PC-9 (cell line): ENCODE measurements at regions not wholly inside any gene's neighbourhood (a gene's known extent, or its start where the extent isn't known, plus 50 kb on each side); places are given as distances from the start of the nearest gene placed in this dataset.

Experiments used
- BruUV-seq: library from RNA; stranded (reverse); fragments of 400-500 nt; replicated peaks from 2 replicates; lab custom pipeline; 2021; lab: Mats Ljungman, UMichigan
- CTCF ChIA-PET: fragments of 300-600 bp; sonication (Branson Sonifier 250); formaldehyde crosslinking; loops from one replicate; lab custom pipeline; 2022; ENCODE audit warnings: antibody characterized with exemption; lab: Charles Lee
- POLR2A ChIA-PET: fragments of 300-600 bp; sonication (Branson Sonifier 250); formaldehyde crosslinking; loops from one replicate; lab custom pipeline; 2022; ENCODE audit warnings: antibody characterized with exemption; ENCODE audit not compliant: unreplicated experiment; lab: Charles Lee
- DNase-seq, 2 experiments: peaks; one replicate each; pipeline versions ENCODE4 v3.0.0 to v3.0.0-alpha.2; 2015 to 2022; ENCODE audit warnings: mixed read lengths in 1 of 2
- H2AFZ ChIP-seq: fragments of 200-600 bp; sonication (generic); 2 replicates; pipeline ENCODE4 v1.8.1; 2017; ENCODE audit warnings: antibody characterized with exemption
- H3F3A ChIP-seq: fragments of 200-600 bp; sonication (generic); 2 replicates; pipeline ENCODE4 v1.8.1; 2017; ENCODE audit warnings: antibody characterized with exemption, mild to moderate bottlenecking, low read depth; ENCODE audit not compliant: insufficient read depth
- H3K27ac ChIP-seq: fragments of 200-600 bp; sonication (generic); 2 replicates; pipeline ENCODE4 v1.6.1; 2016; ENCODE audit warnings: mixed run types
- H3K27me3 ChIP-seq: fragments of 200-600 bp; sonication (generic); 2 replicates; pipeline ENCODE4 v1.6.1; 2016; ENCODE audit warnings: low read depth, mixed run types; ENCODE audit not compliant: insufficient read depth
- H3K36me3 ChIP-seq: fragments of 200-600 bp; sonication (generic); 2 replicates; pipeline ENCODE4 v1.6.1; 2016; ENCODE audit warnings: low read depth, mixed run types
- H3K4me1 ChIP-seq: fragments of 200-600 bp; sonication (generic); replicated peaks from 2 replicates; pipeline ENCODE4 v1.6.1; 2016; ENCODE audit warnings: mixed run types; ENCODE audit not compliant: insufficient read depth
- H3K4me2 ChIP-seq: fragments of 200-600 bp; sonication (generic); 2 replicates; pipeline ENCODE4 v1.6.1; 2017; ENCODE audit warnings: mixed run types
- H3K4me3 ChIP-seq: fragments of 200-600 bp; sonication (generic); 2 replicates; pipeline ENCODE4 v1.6.1; 2016; ENCODE audit warnings: mixed run types
- H3K79me2 ChIP-seq: fragments of 200-600 bp; sonication (generic); 2 replicates; pipeline ENCODE4 v1.6.1; 2017; ENCODE audit warnings: low read depth, mixed run types
- H3K9me2 ChIP-seq: fragments of 200-600 bp; sonication (generic); 2 replicates; pipeline ENCODE4 v1.8.1; 2017; ENCODE audit warnings: mild to moderate bottlenecking; ENCODE audit not compliant: insufficient read depth
- H3K9me3 ChIP-seq: fragments of 200-600 bp; sonication (generic); 2 replicates; pipeline ENCODE4 v1.8.1; 2016; ENCODE audit warnings: low read depth; ENCODE audit not compliant: insufficient read depth
- H4K20me1 ChIP-seq: fragments of 200-600 bp; sonication (generic); 2 replicates; pipeline ENCODE4 v1.8.1; 2017; ENCODE audit not compliant: insufficient read depth
- CTCF ChIP-seq: fragments of 200-600 bp; sonication (generic); conservative IDR thresholded peaks from 2 replicates; pipeline ENCODE4 v1.6.1; 2017; ENCODE audit warnings: mixed run types, antibody characterized with exemption, mild to moderate bottlenecking, moderate library complexity
- EZH2 ChIP-seq: fragments of 200-600 bp; sonication (generic); IDR thresholded peaks from 2 replicates; pipeline ENCODE4 v1.8.0; 2017; ENCODE audit warnings: antibody characterized with exemption, low read depth
- intact Hi-C: fragments of 100-400 bp; cut with micrococcal nuclease; formaldehyde crosslinking; loops from one replicate; pipeline ENCODE4 v1.10.0; 2022; ENCODE audit not compliant: unreplicated experiment

- no peak overlapping the region for H3K27ac ChIP-seq
- no peak for TF ChIP-seq CTCF
- TF ChIP-seq EZH2: no peak
- BruUV-seq: no TSS peak
- ChIA-PET CTCF (no interaction called here), POLR2A (no interaction called here)
- H3K9me3 ChIP-seq: no peaks in the 10 kb centered on the region
- no peaks in the 10 kb centered on the region for H3K36me3 ChIP-seq
- H2AFZ ChIP-seq: no peak overlapping the region
- H3K79me2 ChIP-seq: no peaks in the 10 kb centered on the region
- H3K4me1 ChIP-seq: no peaks in the 10 kb centered on the region
- H3K27me3 ChIP-seq: no peaks in the 10 kb centered on the region
- H3K9me2 ChIP-seq: no peaks in the 10 kb centered on the region
- no peaks in the 10 kb centered on the region for H3F3A ChIP-seq
- H3K4me2 ChIP-seq: no peak overlapping the region
- H4K20me1 ChIP-seq: no peaks in the 10 kb centered on the region
- DNase-seq: no peak
- H3K4me3 ChIP-seq: no peak overlapping the region
- intact Hi-C loops: no loop called here
Observed at GRCh38 chr4:95957054-95957453, 117.2 kb downstream of the PDHA2 start.

- no peaks in the 10 kb centered on the region for H3K9me3 ChIP-seq
- H3K9me2 ChIP-seq: no peaks in the 10 kb centered on the region
- no TSS peak for BruUV-seq
- no peaks in the 10 kb centered on the region for H4K20me1 ChIP-seq
- no peaks in the 10 kb centered on the region for H3K4me1 ChIP-seq
- no peak overlapping the region for H3K4me3 ChIP-seq
- no peak for TF ChIP-seq EZH2
- TF ChIP-seq CTCF: no peak
- no peaks in the 10 kb centered on the region for H3K27me3 ChIP-seq
- no peaks in the 10 kb centered on the region for H3K79me2 ChIP-seq
- H3K4me2 ChIP-seq: no peak overlapping the region
- ChIA-PET POLR2A (no interaction called here), CTCF (no interaction called here)
- no peak for DNase-seq
- H3F3A ChIP-seq: no peaks in the 10 kb centered on the region
- H3K27ac ChIP-seq: no peak overlapping the region
- H3K36me3 ChIP-seq: no peaks in the 10 kb centered on the region
- H2AFZ ChIP-seq: no peak overlapping the region
- intact Hi-C loops: no loop called here
Observed at GRCh38 chr4:95957759-95958158, 117.9 kb downstream of the PDHA2 start.

- intact Hi-C loops: no loop called here
- CTCF ChIA-PET: no interaction called here
- no peaks in the 10 kb centered on the region for H3K9me2 ChIP-seq
Observed at GRCh38 chr4:95959182-95959581, 119.3 kb downstream of the PDHA2 start.

More at GRCh38 chr4:95959182-95959581, 119.3 kb downstream of the PDHA2 start:
- no peaks in the 10 kb centered on the region for H3K27me3 ChIP-seq
- no peak overlapping the region for H2AFZ ChIP-seq
- DNase-seq: no peak
- no peaks in the 10 kb centered on the region for H3K9me3 ChIP-seq
- no peaks in the 10 kb centered on the region for H3K4me1 ChIP-seq
- no TSS peak for BruUV-seq
- no peak overlapping the region for H3K4me3 ChIP-seq
- POLR2A ChIA-PET: no interaction called here
- H3F3A ChIP-seq: no peaks in the 10 kb centered on the region
- TF ChIP-seq CTCF (no peak), EZH2 (no peak)
- no peak overlapping the region for H3K4me2 ChIP-seq
- H3K27ac ChIP-seq: no peak overlapping the region
- H3K79me2 ChIP-seq: no peaks in the 10 kb centered on the region
- H4K20me1 ChIP-seq: no peaks in the 10 kb centered on the region
- H3K36me3 ChIP-seq: no peaks in the 10 kb centered on the region
